ENCODE measurements at regions not wholly inside any gene's neighbourhood (a gene's known extent, or its start where the extent isn't known, plus 50 kb on each side); places are given as distances from the start of the nearest gene placed in this dataset.

DNA sequence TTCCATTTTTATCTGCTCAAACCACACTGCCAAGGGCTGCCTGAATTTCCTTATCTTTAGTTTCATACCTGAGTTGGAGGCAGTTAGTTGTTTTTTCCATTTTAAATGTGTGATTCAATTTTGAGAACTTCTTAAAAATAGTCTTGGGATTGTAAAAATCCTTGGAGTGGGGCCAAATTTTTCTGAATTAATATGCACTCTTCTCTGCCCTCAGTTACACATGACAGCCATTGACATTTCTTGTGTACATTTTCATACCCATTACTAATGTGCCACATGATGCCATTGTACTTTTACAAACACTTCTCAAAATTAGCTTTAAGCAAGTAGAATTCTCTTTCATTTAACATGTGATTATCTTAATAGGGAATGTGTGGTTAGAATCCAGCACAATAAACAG, 141.7 kb downstream of the C3orf38 start:
- ATAC-seq, result no peak
- TF ChIP-seq PPARA (CRISPR knock-in tag; IDR thresholded peaks at IDR 0.05; ENCODE audit: borderline replicate concordance) (no peak), ISL1 (CRISPR knock-in tag; IDR thresholded peaks at IDR 0.05) (no peak), ZNF565 (CRISPR knock-in tag; conservative IDR thresholded peaks at IDR 0.05; ENCODE audit: low read depth) (no peak), CSRNP3 (CRISPR knock-in tag; IDR thresholded peaks at IDR 0.05) (no peak), BACH2 (CRISPR knock-in tag; IDR thresholded peaks at IDR 0.05; ENCODE audit: borderline replicate concordance) (no peak), ZNF8 (CRISPR knock-in tag; IDR thresholded peaks at IDR 0.05) (no peak), TCF4 (CRISPR knock-in tag; IDR thresholded peaks at IDR 0.05; ENCODE audit: borderline replicate concordance) (no peak), ARNTL (CRISPR knock-in tag; IDR thresholded peaks at IDR 0.05; ENCODE audit: borderline replicate concordance, low read depth) (no peak), ZFP30 (CRISPR knock-in tag; IDR thresholded peaks at IDR 0.05) (no peak), ESRRG (CRISPR knock-in tag; IDR thresholded peaks at IDR 0.05) (no peak), ZFP3 (CRISPR knock-in tag; IDR thresholded peaks at IDR 0.05) (no peak), ZC3H10 (CRISPR knock-in tag; IDR thresholded peaks at IDR 0.05) (no peak), RARB (CRISPR knock-in tag; IDR thresholded peaks at IDR 0.05) (no peak), GLIS3 (CRISPR knock-in tag; IDR thresholded peaks at IDR 0.05) (no peak), POU6F1 (CRISPR knock-in tag; IDR thresholded peaks at IDR 0.05; ENCODE audit: borderline replicate concordance, low read depth) (no peak)
- TF ChIP-seq, protein P1, sequence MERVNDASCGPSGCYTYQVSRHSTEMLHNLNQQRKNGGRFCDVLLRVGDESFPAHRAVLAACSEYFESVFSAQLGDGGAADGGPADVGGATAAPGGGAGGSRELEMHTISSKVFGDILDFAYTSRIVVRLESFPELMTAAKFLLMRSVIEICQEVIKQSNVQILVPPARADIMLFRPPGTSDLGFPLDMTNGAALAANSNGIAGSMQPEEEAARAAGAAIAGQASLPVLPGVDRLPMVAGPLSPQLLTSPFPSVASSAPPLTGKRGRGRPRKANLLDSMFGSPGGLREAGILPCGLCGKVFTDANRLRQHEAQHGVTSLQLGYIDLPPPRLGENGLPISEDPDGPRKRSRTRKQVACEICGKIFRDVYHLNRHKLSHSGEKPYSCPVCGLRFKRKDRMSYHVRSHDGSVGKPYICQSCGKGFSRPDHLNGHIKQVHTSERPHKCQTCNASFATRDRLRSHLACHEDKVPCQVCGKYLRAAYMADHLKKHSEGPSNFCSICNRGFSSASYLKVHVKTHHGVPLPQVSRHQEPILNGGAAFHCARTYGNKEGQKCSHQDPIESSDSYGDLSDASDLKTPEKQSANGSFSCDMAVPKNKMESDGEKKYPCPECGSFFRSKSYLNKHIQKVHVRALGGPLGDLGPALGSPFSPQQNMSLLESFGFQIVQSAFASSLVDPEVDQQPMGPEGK (CRISPR knock-in tag; IDR thresholded peaks at IDR 0.05; ENCODE audit: borderline replicate concordance), result no peak

DNA sequence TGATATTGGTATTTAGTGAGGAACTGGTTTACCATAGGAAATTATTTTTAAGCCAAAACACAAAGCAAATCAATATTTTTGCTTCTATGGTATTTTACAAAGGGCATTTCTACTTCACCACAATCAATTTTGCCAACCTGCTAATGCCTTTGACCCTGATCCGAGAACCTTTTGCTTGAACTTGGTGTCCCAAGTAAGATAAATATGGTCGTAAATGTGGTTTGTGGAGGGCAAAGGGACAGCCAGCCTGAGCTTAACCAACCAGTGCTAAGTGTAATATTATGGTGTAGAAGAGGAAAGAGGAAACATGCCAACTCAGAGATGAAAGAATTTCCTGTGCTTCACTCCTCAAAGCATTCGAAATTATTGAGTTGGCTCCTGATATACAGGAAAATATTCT, 148.4 kb downstream of the C3orf38 start:
- TF ChIP-seq PPARA (CRISPR knock-in tag; IDR thresholded peaks at IDR 0.05; ENCODE audit: borderline replicate concordance), result no peak
- no peak for TF ChIP-seq ZC3H10 (CRISPR knock-in tag; IDR thresholded peaks at IDR 0.05)
- no peak for TF ChIP-seq ISL1 (CRISPR knock-in tag; IDR thresholded peaks at IDR 0.05)
- TF ChIP-seq ZNF8 (CRISPR knock-in tag; IDR thresholded peaks at IDR 0.05), result no peak
- no peak for TF ChIP-seq SNAI2 (CRISPR knock-in tag; IDR thresholded peaks at IDR 0.05)
- no peak for TF ChIP-seq ZFP3 (CRISPR knock-in tag; IDR thresholded peaks at IDR 0.05)
- TF ChIP-seq GLIS3 (CRISPR knock-in tag; IDR thresholded peaks at IDR 0.05), result no peak
- TF ChIP-seq CREB5 (CRISPR knock-in tag; IDR thresholded peaks at IDR 0.05; ENCODE audit: low read depth), result no peak
- no peak for TF ChIP-seq BACH2 (CRISPR knock-in tag; IDR thresholded peaks at IDR 0.05; ENCODE audit: borderline replicate concordance)
- TF ChIP-seq ARNTL (CRISPR knock-in tag; IDR thresholded peaks at IDR 0.05; ENCODE audit: borderline replicate concordance, low read depth), result no peak
- TF ChIP-seq TCF4 (CRISPR knock-in tag; IDR thresholded peaks at IDR 0.05; ENCODE audit: borderline replicate concordance), result no peak
- TF ChIP-seq OSR1 (CRISPR knock-in tag; IDR thresholded peaks at IDR 0.05), result no peak
- no peak for ATAC-seq

DNA sequence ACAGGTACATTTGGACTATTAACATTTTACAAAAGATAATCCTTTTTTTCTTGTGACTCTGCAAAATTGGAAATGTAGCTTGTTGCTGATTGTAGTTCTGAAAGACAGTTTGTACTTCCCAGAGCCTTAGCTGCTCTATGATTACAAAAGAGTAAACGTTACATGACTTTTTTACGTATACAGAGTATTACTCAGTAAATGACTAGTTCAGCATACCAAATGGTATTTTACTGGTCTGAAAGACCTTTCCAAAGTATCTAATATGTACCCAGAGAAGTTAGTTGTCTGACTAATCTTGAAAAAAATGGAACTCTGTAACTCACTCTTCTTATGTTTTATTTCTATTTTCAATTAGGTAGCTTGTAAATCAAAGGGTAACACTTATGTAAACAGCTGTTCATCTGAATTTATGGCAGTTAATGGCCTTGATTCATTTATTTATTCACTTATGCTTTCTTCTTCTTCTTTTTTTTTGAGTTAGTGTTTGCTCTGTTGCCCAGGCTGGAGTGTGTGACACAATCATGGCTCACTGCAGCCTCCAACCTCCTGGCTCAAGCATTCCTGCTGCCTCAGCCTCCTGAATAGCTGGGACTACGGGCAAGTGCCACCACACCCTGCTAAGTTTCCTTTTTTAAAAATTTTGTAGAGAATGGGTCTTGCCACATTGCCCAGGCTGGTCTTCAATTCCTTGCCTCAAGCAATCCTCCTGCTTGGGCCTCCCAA, 151.7 kb downstream of the C3orf38 start:
- TF ChIP-seq BACH2 (CRISPR knock-in tag; IDR thresholded peaks at IDR 0.05; ENCODE audit: borderline replicate concordance) (no peak), ZNF70 (CRISPR knock-in tag; IDR thresholded peaks at IDR 0.05) (no peak), POU6F1 (CRISPR knock-in tag; IDR thresholded peaks at IDR 0.05; ENCODE audit: borderline replicate concordance, low read depth) (no peak), TCF4 (CRISPR knock-in tag; IDR thresholded peaks at IDR 0.05; ENCODE audit: borderline replicate concordance) (no peak), OSR1 (CRISPR knock-in tag; IDR thresholded peaks at IDR 0.05) (no peak), ZNF565 (CRISPR knock-in tag; conservative IDR thresholded peaks at IDR 0.05; ENCODE audit: low read depth) (no peak), ESRRG (CRISPR knock-in tag; IDR thresholded peaks at IDR 0.05) (no peak), ISL1 (CRISPR knock-in tag; IDR thresholded peaks at IDR 0.05) (no peak), ZNF8 (CRISPR knock-in tag; IDR thresholded peaks at IDR 0.05) (no peak), GLIS3 (CRISPR knock-in tag; IDR thresholded peaks at IDR 0.05) (no peak), CSDC2 (CRISPR knock-in tag; IDR thresholded peaks at IDR 0.05) (no peak), CREB5 (CRISPR knock-in tag; IDR thresholded peaks at IDR 0.05; ENCODE audit: low read depth) (no peak), ZFP3 (CRISPR knock-in tag; IDR thresholded peaks at IDR 0.05) (no peak), ZFP30 (CRISPR knock-in tag; IDR thresholded peaks at IDR 0.05) (no peak), SNAI2 (CRISPR knock-in tag; IDR thresholded peaks at IDR 0.05) (no peak), ARNTL (CRISPR knock-in tag; IDR thresholded peaks at IDR 0.05; ENCODE audit: borderline replicate concordance, low read depth) (no peak), CSRNP3 (CRISPR knock-in tag; IDR thresholded peaks at IDR 0.05) (no peak)
- TF ChIP-seq, protein P1 (CRISPR knock-in tag; IDR thresholded peaks at IDR 0.05; ENCODE audit: borderline replicate concordance), result no peak
- ATAC-seq, result no peak

Measured in SK-N-SH treated with all-trans-retinoic acid at 6 μM for 48 hours (cell line).